K562 (cell line): ENCODE measurements at regions not wholly inside any gene's neighbourhood (a gene's known extent, or its start where the extent isn't known, plus 50 kb on each side); places are given as distances from the start of the nearest gene placed in this dataset.

Experiments
- ARHGAP35 ChIP-seq: fragments of 450-650 bp; IDR thresholded peaks from 2 replicates; pipeline ENCODE4 v1.6.1; 2018; ENCODE audit not compliant: partially characterized antibody
- ELF4 ChIP-seq: fragments of 450-650 bp; formaldehyde crosslinking; IDR thresholded peaks from 2 replicates; pipeline ENCODE4 v1.4.0; 2022; ENCODE audit warnings: missing genetic modification characterization
- GATA2 ChIP-seq: sonication (generic); formaldehyde crosslinking; IDR thresholded peaks from 2 replicates; pipeline ENCODE4 v1.4.0; 2020; ENCODE audit warnings: mild to moderate bottlenecking, missing genetic modification reagents
- NFIC ChIP-seq: fragments of 450-650 bp; IDR thresholded peaks from 2 replicates; pipeline ENCODE4 v1.6.1; 2017; ENCODE audit warnings: mild to moderate bottlenecking, inconsistent platforms
- NFRKB ChIP-seq: fragments of 450-650 bp; IDR thresholded peaks from 2 replicates; pipeline ENCODE4 v1.6.1; 2016; ENCODE audit warnings: low read depth
- SP2 ChIP-seq: IDR thresholded peaks from 2 replicates; pipeline ENCODE4 v1.6.1; 2011; ENCODE audit warnings: mild to moderate bottlenecking, low read depth, low read length, moderate library complexity; ENCODE audit not compliant: poor library complexity, severe bottlenecking; ENCODE audit errors: extremely low read depth
- TRIM28 ChIP-seq: fragments of 450-650 bp; IDR thresholded peaks from 2 replicates; pipeline ENCODE4 v1.6.1; 2017
- ZNF445 ChIP-seq: fragments of 250-450 bp; sonication (Bioruptor Pico); IDR thresholded peaks from 2 replicates; pipeline ENCODE4 v1.4.0; 2020; ENCODE audit warnings: low read depth, mild to moderate bottlenecking, moderate library complexity
- TF ChIP-seq, protein P1 (sequence below), 2 experiments: IDR thresholded peaks; 2 replicates each; pipeline ENCODE4 v1.6.1; 2012; ENCODE audit warnings: improper control_type of control experiment in 2 of 2, low read depth in 2 of 2, low read length in 2 of 2, borderline replicate concordance in 1 of 2
- TF ChIP-seq, protein P2 (sequence below): sonication (generic); formaldehyde crosslinking; IDR thresholded peaks from 2 replicates; pipeline ENCODE4 v1.8.0; 2022; ENCODE audit warnings: mild to moderate bottlenecking, low read depth, missing genetic modification reagents

GRCh38 chr6:25032934-25033333 lies 97.2 kb upstream of the RIPOR2 start:
- TF ChIP-seq ARHGAP35 (no peak), NFRKB (no peak), ZNF445 (CRISPR knock-in tag) (no peak), TRIM28 (no peak), GATA2 (CRISPR knock-in tag) (no peak), ELF4 (no peak), SP2 (no peak), NFIC (no peak)
- TF ChIP-seq, protein P1, sequence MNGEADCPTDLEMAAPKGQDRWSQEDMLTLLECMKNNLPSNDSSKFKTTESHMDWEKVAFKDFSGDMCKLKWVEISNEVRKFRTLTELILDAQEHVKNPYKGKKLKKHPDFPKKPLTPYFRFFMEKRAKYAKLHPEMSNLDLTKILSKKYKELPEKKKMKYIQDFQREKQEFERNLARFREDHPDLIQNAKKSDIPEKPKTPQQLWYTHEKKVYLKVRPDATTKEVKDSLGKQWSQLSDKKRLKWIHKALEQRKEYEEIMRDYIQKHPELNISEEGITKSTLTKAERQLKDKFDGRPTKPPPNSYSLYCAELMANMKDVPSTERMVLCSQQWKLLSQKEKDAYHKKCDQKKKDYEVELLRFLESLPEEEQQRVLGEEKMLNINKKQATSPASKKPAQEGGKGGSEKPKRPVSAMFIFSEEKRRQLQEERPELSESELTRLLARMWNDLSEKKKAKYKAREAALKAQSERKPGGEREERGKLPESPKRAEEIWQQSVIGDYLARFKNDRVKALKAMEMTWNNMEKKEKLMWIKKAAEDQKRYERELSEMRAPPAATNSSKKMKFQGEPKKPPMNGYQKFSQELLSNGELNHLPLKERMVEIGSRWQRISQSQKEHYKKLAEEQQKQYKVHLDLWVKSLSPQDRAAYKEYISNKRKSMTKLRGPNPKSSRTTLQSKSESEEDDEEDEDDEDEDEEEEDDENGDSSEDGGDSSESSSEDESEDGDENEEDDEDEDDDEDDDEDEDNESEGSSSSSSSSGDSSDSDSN (IDR thresholded peaks at IDR 0.05; ENCODE audit: borderline replicate concordance in 1 of 2, low read depth in 2 of 2, low read length in 2 of 2): no peak
- TF ChIP-seq, protein P2, sequence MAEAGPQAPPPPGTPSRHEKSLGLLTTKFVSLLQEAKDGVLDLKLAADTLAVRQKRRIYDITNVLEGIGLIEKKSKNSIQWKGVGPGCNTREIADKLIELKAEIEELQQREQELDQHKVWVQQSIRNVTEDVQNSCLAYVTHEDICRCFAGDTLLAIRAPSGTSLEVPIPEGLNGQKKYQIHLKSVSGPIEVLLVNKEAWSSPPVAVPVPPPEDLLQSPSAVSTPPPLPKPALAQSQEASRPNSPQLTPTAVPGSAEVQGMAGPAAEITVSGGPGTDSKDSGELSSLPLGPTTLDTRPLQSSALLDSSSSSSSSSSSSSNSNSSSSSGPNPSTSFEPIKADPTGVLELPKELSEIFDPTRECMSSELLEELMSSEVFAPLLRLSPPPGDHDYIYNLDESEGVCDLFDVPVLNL (CRISPR knock-in tag): no peak
